RPMI8226 (cell line): ENCODE measurements at regions not wholly inside any gene's neighbourhood (a gene's known extent, or its start where the extent isn't known, plus 50 kb on each side); places are given as distances from the start of the nearest gene placed in this dataset.
"Not testable (repeated sequence)": the region's sequence is repeated elsewhere in the genome, so short reads cannot be mapped to it uniquely, and the experiment has no call there.

Source experiments
- DNase-seq: peaks from one replicate; pipeline ENCODE4 v3.0.0-alpha.2; 2015

- DNase-seq, result not testable (repeated sequence)
Measured at GRCh38 chr7:32816409-32816948, 75.1 kb downstream of the KBTBD2 start.

GRCh38 chr7:32814779-32815178 lies 76.8 kb downstream of the KBTBD2 start:
- DNase-seq, result not testable (repeated sequence)

- DNase-seq, result no peak
Measured at GRCh38 chr7:32809871-32810270, 81.7 kb downstream of the KBTBD2 start.

- DNase-seq, result no peak
Measured at GRCh38 chr7:32809347-32809746, 82.2 kb downstream of the KBTBD2 start.

DNA sequence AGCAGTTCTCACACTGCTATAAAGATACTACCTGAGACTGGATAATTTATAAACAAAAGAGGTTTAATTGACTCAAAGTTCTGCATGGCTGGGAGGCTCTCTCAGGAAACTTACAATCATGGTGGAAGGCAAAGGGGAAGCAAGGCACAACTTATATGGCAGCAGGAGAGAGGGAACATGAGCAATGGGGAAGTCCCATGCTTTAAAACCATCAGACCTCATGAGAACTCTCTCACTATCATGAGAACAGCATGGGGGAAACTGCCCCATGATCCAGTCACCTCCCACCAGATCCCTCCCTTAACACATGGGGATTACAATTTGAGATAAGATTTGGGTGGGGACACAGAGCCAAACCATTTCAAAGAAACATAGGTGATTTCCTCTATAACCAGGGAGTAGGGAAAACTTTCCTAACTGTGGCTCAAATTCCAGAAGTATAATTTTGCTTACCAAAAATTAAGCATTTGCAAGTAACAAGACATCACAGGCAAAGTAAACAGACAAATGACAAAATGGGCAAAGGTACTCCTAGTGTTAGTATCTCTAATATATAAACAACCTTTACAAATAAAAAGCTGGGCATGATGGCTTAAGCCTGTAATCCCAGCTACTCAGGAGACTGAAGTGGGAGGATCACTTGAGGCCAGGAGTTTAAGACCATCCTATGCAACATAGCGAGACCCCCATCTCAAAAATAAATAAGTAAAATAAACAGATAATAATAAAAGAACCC lies 88.0 kb downstream of the KBTBD2 start:
- no peak for DNase-seq

DNA sequence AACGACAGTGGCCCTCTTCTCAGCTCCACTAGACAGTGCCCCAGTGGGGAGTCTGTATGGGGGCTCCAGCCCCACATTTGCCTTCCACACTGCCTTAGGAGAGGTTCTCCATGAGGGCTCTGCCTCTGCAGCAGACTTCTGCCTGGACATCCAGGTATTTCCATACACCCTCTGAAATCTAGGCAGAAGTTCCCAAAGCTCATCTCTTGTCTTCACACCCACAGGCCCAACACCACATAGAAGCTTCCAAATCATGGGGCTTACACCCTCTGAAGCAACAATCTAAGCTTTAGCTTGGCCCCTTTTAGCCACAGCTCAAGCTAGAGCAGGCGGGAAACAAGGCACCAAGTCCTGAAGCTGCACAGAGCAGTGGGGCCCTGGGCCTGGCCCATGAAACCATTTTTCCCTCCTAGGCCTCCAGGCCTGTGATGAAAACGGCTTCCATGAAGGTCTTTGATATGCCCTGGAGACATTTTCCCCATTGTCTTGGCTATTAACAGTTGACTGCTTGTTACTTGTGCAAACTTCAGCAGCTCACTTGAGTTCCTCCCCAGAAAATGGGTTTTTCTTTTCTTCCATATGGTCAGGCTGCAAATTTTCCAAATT lies 89.2 kb downstream of the KBTBD2 start:
- no peak for DNase-seq

DNA sequence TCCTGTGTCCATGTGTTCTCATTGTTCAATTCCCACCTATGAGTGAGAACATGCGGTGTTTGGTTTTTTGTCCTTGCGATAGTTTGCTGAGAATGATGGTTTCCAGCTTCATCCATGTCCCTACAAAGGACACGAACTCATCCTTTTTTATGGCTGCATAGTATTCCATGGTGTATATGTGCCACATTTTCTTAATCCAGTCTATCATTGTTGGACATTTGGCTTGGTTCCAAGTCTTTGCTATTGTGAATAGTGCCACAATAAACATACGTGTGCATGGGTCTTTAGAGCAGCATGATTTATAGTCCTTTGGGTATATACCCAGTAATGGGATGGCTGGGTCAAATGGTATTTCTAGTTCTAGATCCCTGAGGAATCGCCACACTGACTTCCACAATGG lies 98.5 kb downstream of the KBTBD2 start:
- not testable (repeated sequence) for DNase-seq

- DNase-seq, result not testable (repeated sequence)
Measured at GRCh38 chr7:32790766-32791430, 100.7 kb downstream of the KBTBD2 start.

- not testable (repeated sequence) for DNase-seq
Measured at GRCh38 chr7:32789266-32789665, 102.3 kb downstream of the KBTBD2 start.

GRCh38 chr7:32788174-32788573 lies 103.4 kb downstream of the KBTBD2 start:
- not testable (repeated sequence) for DNase-seq

- not testable (repeated sequence) for DNase-seq
Measured at GRCh38 chr7:32785365-32785944, 106.1 kb downstream of the KBTBD2 start.

DNA sequence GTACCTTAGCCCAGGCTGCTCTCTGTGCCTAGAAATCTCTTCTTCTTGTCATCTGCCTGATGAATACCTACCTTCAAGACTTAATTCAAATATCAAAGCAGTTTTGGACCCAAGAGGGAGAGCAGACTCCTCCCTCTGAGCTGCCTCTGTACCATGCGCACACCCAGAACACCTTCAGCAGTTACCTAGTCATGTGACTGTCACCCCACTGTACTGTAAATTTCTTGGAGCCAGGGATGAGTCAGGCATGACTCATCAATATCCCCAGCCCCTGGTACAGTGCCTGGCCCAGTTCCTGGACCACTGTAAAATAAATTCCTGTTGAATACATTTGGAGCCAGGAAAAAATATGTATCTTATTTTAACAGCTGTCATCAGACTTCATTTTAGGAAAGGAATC lies 111.7 kb downstream of the KBTBD2 start:
- not testable (repeated sequence) for DNase-seq

- no peak for DNase-seq
Measured at GRCh38 chr7:32779167-32779566, 112.4 kb downstream of the KBTBD2 start.

DNA sequence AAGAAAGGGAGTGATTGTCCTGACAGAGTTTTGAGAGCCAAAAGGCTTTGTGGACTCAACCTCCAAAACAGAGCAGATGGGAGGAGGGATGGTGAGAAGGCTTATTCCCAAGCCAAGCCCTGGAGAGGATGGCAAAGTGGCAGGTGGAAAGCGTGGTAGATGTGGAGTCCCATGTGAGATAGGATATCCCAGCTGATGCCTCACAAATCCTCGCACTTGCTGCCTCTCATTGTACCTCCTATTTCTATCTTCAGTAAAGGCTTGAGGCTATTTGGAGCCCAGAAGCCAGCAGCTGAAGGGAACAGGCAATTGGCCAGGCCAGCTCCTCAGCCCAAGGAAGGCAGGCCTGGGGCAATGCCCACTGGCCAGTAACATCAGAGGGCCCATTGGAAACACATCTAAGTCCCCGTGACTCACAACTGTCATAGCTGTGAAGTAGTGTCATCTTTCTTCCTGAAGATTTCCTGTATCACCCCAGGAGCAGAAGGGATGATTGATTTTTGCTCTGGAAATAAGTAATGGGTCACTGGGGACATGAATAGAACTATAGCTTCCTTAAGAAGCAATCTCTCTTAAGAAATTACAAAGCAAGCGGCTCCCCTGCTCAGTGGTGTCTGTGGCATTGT lies 114.4 kb downstream of the KBTBD2 start:
- DNase-seq, result not testable (repeated sequence)

- not testable (repeated sequence) for DNase-seq
Measured at GRCh38 chr7:32776318-32776717, 115.2 kb downstream of the KBTBD2 start.

DNA sequence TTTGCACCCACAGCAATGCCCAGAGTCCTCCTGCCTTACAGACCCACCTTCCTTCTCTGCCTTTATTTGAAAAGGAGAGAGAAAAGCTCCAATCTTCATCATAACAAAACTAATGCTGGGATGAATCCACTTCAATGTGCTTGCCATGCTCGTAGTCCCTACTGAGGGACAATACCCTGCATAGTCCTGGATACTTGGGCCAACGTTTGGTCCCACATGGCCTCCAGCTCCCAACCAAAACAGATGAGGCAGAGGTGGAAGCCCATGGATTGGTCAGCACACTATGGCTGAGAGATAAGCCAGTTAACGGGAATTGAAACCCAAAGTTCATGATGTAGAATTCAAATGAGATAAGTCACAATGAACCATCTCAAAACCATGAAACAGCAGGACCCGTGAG lies 115.8 kb downstream of the KBTBD2 start:
- DNase-seq, result not testable (repeated sequence)

GRCh38 chr7:32774541-32774951 lies 117.0 kb downstream of the KBTBD2 start:
- DNase-seq, result no peak

GRCh38 chr7:32768866-32769510 lies 122.6 kb downstream of the KBTBD2 start:
- DNase-seq, result not testable (repeated sequence)

GRCh38 chr7:32768338-32768737 lies 123.2 kb downstream of the KBTBD2 start:
- not testable (repeated sequence) for DNase-seq

DNA sequence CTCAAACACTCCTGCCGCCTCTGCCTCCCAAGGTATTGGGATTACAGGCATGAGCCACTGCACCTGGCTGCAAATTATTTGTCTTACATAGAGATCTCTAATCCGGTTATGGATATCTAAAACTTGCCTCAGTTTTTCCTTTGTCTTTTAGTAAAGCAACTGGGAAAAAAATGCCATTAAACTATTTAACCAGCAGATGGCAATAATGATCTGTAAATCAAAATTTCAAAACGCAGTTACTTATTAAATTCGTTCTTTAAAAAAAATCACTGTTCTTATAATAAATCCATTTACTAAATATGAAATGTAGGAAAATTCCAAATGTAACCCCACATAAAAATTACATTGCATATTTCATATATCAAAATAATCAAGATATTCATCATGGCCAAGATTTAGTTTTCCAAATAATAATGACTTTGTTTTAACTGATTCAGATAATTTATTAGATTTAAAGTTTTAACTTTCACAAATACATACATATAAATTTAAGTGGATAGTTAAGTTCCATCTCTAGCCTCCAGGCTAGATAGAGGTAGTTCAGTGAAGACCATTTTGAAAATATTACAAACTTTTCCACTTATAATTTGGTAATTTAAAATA lies 125.8 kb downstream of the KBTBD2 start:
- DNase-seq, result not testable (repeated sequence)

DNA sequence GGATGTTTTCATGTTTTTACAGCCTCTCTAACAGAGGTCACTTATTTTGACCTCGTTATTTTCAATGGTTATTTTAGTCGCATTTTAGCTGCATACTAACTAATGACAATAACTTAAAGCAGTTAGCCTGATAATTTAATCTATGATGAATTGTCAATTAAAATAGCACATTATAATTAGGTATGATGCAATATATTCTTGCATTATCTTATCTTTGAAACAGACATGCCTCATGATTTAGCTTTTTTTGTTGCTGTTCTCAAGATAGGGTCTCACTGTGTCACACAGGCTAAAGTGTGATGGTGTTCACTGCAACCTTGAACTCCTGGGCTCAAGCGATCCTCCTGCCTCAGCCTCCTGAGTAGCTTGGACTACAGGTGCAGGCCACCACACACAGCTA lies 126.4 kb downstream of the KBTBD2 start:
- no peak for DNase-seq

- no peak for DNase-seq
Measured at GRCh38 chr7:32762925-32763293, 128.7 kb downstream of the KBTBD2 start.
